ENCODE measurements at regions not wholly inside any gene's neighbourhood (a gene's known extent, or its start where the extent isn't known, plus 50 kb on each side); places are given as distances from the start of the nearest gene placed in this dataset.
A peak's percentile ranks its signal among the peaks of the same experiment; 100 is the strongest.
"Not testable (repeated sequence)": the region's sequence is repeated elsewhere in the genome, so short reads cannot be mapped to it uniquely, and the experiment has no call there.

- DNase-seq (ENCODE audit: low read depth, low spot score); CTCF ChIA-PET; H3K4me3 ChIP-seq (ENCODE audit: low read depth, low read length); POLR2A ChIA-PET: not testable (repeated sequence)
These were observed 473.3 kb downstream of the SPATA31A6 start for GRCh38 chr9:42656789-42657188.

DNA sequence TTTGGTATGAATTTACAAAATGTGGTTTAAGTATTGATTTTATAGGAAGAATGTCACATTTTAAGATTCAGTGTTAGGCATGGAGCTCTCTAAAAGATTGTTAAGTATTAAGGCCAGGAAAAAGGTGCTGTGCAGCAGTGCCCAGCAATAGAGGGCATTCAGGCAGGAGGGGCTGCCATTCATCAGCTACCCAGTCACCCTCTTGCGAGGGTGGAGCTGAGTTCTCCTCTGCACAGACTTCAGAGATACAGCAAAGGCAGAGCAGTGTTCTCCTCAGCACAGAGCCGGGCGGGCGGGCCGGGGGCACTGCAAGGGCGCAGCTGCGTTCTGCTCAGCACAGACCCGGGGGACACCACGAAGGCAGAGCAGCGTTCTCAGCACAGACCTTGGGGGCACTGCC, 474.0 kb downstream of the SPATA31A6 start:
- POLR2A ChIA-PET; DNase-seq (ENCODE audit: low read depth, low spot score); CTCF ChIA-PET: not testable (repeated sequence)

GRCh38 chr9:42697146-42697545, 513.7 kb downstream of the SPATA31A6 start:
- H3K4me3 ChIP-seq (ENCODE audit: low read depth, low read length); POLR2A ChIA-PET; CTCF ChIA-PET; DNase-seq (ENCODE audit: low read depth, low spot score): not testable (repeated sequence)

More for the DNA sequence above, 474.0 kb downstream of the SPATA31A6 start:
- H3K4me3 ChIP-seq (ENCODE audit: low read depth, low read length) = not testable (repeated sequence)

DNA sequence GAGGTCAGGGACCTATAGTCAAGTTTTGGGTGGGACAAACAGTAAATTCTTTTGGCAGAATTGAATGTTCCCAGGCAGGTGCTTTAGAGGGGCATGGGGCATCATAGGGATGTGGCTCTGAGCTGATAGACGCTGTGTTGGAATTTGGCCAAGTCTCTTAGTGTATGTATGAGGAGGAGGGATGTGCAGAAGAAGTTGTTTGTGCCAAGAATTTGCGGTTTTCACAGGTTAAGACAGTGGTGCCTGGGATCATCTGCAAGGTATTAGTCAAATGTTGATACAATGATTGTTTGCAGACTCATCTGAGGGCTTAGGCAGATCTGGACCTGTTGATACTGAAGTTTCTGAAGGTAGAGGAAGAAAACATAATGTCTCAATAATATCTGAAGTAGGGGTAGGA, 519.4 kb downstream of the SPATA31A6 start:
- H3K4me3 ChIP-seq (ENCODE audit: low read depth, low read length); DNase-seq (ENCODE audit: low read depth, low spot score); POLR2A ChIA-PET; CTCF ChIA-PET: not testable (repeated sequence)

GRCh38 chr9:42724841-42725835, 541.7 kb downstream of the SPATA31A6 start:
- H3K4me3 ChIP-seq (ENCODE audit: low read depth, low read length) = peak overlapping the region; percentile 20
- CTCF ChIA-PET; POLR2A ChIA-PET; DNase-seq (ENCODE audit: low read depth, low spot score): not testable (repeated sequence)

DNA sequence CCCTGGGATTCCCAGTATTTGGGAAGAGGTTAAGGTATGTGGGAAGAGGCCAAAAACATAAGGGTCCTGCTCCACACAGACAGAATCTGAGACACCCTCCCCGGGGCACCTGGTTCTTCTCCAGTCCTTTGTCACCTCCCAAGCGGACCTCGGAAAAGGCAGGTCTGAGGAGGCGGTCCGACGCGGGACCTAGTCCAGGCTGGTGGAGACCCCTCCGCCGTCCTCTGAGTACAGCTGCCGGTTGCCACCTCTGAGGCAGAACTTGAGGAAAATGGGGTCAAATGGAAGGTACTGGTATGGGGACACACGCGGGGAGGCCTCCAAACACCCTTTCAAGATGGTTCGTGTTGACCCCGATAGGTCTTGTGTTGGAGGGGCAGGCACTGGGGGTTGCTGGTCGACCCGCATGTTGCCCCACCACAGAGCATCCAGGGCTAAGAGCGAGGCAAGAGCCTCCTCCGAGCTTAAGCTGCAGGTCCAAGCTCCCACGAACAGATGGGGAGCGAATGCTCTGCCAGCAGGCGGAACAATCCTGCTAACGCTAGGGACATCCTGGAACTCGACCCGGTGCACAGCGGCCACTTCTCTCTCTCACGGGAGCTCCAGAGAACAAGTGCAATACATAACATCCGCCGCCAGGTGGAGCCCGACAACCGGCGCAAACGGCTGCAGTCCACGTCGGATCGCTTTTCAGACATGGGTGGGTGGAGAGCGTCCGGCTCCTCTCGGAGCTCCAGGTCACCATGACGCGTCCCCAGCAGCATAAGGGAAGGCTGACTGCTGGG, 559.8 kb downstream of the SPATA31A6 start:
- TF ChIP-seq CTCF (IDR thresholded peaks at IDR 0.05; ENCODE audit: insufficient read depth, low read length, missing control alignments) = peak; percentile 71
- peak overlapping the region; percentile 13 for H3K4me3 ChIP-seq (ENCODE audit: low read depth, low read length)
- POLR2A ChIA-PET, CTCF ChIA-PET: not testable (repeated sequence)
- DNase-seq (ENCODE audit: low read depth, low spot score) = peak; percentile 0

- POLR2A ChIA-PET; H3K4me3 ChIP-seq (ENCODE audit: low read depth, low read length); CTCF ChIA-PET; DNase-seq (ENCODE audit: low read depth, low spot score): not testable (repeated sequence)
These were observed 573.8 kb downstream of the SPATA31A6 start for GRCh38 chr9:42757251-42757650.

DNA sequence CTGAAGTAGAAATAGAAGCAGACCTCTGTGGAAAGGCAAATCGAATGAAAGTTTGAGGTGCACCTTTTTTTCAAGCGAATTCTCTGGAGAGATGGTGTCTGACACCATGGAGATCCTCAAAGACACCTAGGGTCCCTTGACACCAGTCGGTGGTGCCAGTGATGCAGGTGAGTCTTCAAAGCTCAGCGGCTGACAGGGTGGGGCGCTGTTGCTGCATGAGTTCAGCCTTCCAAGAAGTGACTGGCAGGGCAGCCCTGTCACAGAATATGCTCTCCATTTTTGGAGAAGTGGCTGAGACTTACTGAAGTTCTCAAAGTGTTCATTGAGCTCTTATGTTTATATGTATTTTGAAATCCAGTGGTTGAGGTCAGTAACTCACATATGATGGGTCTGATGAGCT, 575.9 kb downstream of the SPATA31A6 start:
- DNase-seq (ENCODE audit: low read depth, low spot score); H3K4me3 ChIP-seq (ENCODE audit: low read depth, low read length); CTCF ChIA-PET; POLR2A ChIA-PET: not testable (repeated sequence)

DNA sequence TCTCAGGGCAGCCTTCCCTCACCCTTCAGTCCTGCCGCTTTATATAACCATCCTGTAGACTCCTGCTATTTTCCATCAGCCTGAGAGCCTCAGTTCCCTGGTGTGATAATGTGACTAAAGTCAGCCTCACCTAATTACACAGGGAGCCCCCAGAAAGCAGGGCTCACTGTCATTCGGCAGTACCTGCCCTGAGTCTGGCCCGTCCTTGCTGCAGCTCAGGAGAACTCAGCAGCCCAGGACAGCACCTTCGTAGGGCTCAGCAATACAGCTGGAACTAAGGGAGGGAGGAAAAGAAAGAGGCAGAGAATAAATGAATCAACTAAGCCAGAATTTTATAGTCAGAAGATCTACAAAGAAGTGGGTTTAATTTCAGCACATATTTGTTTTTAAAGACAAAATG, 598.7 kb downstream of the SPATA31A6 start:
- CTCF ChIA-PET; H3K4me3 ChIP-seq (ENCODE audit: low read depth, low read length); DNase-seq (ENCODE audit: low read depth, low spot score); POLR2A ChIA-PET: not testable (repeated sequence)

DNA sequence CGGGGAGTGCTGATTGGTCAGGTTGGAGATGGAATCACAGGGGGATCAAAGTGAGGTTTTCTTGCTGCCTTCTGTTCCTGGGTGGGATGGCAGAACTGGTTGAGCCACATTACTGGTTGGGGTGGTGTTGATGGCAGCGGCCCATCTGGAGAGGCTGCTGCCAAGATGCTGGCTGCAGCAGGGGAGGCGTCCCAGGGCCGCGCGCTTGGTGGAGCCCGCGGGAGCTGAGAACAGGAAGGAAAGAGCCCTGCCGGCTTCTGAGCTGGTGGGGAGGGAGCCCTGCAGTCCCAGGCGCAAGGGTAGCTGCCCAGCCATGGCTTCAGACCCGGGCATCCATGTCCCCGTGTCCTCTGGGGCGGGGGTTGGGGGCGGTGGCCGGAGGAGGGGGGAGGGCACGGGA, 609.3 kb downstream of the SPATA31A6 start:
- DNase-seq (ENCODE audit: low read depth, low spot score); CTCF ChIA-PET; H3K4me3 ChIP-seq (ENCODE audit: low read depth, low read length); POLR2A ChIA-PET: not testable (repeated sequence)

DNA sequence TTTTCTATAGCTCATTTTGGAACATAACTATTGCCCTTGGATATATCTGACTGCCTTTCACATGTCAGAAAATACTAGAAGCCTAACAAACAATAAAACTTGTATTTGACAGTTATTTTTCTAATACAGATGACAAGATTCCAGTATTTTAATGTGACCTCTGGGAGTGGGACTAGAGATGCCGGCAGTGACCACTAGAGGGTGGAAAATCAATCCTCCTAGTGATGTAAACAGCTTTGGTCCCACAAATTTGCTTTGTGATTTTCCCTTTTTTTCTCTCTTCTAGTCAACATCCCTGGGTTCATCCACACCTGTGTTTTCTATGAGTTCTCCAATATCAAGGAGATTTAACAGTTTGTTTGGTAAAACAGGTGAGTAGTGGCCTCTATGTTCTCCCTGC, 615.1 kb downstream of the SPATA31A6 start:
- H3K4me3 ChIP-seq (ENCODE audit: low read depth, low read length); POLR2A ChIA-PET; DNase-seq (ENCODE audit: low read depth, low spot score); CTCF ChIA-PET: not testable (repeated sequence)

DNA sequence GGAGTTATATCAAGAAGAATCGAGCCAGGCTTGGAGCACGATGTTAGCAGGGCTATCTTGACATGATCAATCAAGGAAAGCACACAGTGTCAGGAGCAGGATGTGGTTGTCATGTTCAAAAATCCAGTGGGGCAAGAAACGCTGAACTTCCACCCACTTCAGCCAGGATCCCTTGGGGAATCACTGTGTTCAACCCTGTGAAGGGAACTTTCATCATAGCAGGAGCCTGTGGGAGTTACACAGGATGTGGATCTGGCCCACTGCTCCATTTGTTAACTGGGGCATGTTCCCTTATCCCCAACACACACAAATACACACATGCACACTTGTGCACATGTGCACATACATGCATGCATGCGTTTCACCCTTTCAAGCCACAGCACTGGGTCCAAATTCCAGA, 619.3 kb downstream of the SPATA31A6 start:
- DNase-seq (ENCODE audit: low read depth, low spot score); POLR2A ChIA-PET; CTCF ChIA-PET; H3K4me3 ChIP-seq (ENCODE audit: low read depth, low read length): not testable (repeated sequence)

DNA sequence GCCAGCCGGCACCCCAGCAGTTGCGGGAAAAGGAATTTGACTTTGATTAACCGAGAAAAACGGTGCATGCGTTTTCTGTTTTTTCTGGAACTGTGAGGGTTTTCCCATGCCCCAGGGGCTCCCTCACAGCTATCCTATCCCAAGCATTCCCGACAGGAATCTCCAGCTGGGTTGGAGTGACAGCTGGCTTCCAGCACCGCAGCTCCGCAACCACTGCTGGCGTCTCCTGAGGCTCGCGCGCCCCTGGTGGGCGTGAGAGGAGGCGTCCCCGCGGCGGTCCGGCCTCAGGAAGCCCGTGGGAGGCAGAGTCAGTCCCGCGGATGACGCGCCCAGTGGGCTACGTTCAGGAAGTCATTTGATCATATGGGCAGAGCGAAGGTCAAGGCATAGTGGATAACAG, 623.2 kb downstream of the SPATA31A6 start:
- POLR2A ChIA-PET; CTCF ChIA-PET; DNase-seq (ENCODE audit: low read depth, low spot score): not testable (repeated sequence)

GRCh38 chr9:42821468-42821867, 638.0 kb downstream of the SPATA31A6 start:
- POLR2A ChIA-PET; DNase-seq (ENCODE audit: low read depth, low spot score); H3K4me3 ChIP-seq (ENCODE audit: low read depth, low read length); CTCF ChIA-PET: not testable (repeated sequence)

More for the DNA sequence above, 623.2 kb downstream of the SPATA31A6 start:
- not testable (repeated sequence) for H3K4me3 ChIP-seq (ENCODE audit: low read depth, low read length)

DNA sequence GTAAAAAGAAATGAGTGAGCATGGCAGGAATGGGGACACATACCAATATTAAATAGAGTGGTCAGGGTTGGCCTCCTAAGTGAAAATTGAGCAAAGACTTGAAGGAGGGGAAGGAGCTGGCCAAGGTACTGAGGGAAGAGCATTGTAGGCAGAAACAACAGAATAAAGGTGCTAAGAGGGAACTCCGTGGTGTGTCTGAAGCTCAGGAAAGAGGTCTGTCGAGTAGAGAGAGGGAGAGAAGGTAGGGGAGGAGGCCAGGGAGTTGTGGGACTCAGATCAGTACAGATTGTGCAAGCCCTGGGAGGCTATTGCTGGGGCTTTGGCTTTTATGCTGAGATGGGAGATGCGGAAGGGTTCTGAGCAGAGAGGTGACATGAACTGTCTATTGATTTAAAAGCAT, 664.7 kb downstream of the SPATA31A6 start:
- CTCF ChIA-PET; POLR2A ChIA-PET; H3K4me3 ChIP-seq (ENCODE audit: low read depth, low read length); DNase-seq (ENCODE audit: low read depth, low spot score): not testable (repeated sequence)
